H1 (cell line): ENCODE measurements at regions not wholly inside any gene's neighbourhood (a gene's known extent, or its start where the extent isn't known, plus 50 kb on each side); places are given as distances from the start of the nearest gene placed in this dataset.

Experiments
- CTCF ChIA-PET: fragments of 300-600 bp; sonication (Branson Sonifier 250); formaldehyde crosslinking; loops from one replicate; lab custom pipeline; 2021; ENCODE audit not compliant: partially characterized antibody; lab: Charles Lee
- POLR2A ChIA-PET: fragments of 300-600 bp; sonication (Branson Sonifier 250); formaldehyde crosslinking; loops from one replicate; lab custom pipeline; 2021; ENCODE audit warnings: inconsistent platforms; ENCODE audit not compliant: partially characterized antibody; lab: Charles Lee
- DNase-seq, 2 experiments: peaks; one replicate each; pipeline versions ENCODE4 v3.0.0 to v3.0.0-alpha.2; 2010 to 2022; ENCODE audit warnings: low spot score in 2 of 2, low read depth in 1 of 2, mixed read lengths in 1 of 2
- FAIRE-seq: peaks from 2 replicates; lab custom pipeline; 2011; peaks lifted over from hg19 to GRCh38; lab: Jason Lieb, UNC
- H2AFZ ChIP-seq: 2 replicates; pipeline ENCODE4 v1.8.1; 2012; ENCODE audit warnings: low read length, inconsistent platforms
- H2AK5ac ChIP-seq: 2 replicates; pipeline ENCODE4 v1.6.1; 2013; ENCODE audit warnings: low read depth, low read length
- H2BK120ac ChIP-seq: replicated peaks from 2 replicates; pipeline ENCODE3; 2013; ENCODE audit warnings: low read depth, low read length, inconsistent platforms
- H2BK12ac ChIP-seq: 2 replicates; pipeline ENCODE4 v1.6.1; 2013; ENCODE audit warnings: low read depth, low read length
- H2BK15ac ChIP-seq: 2 replicates; pipeline ENCODE4 v1.6.1; 2013; ENCODE audit warnings: low read length
- H2BK20ac ChIP-seq: 2 replicates; pipeline ENCODE4 v1.6.1; 2013; ENCODE audit warnings: low read length
- H2BK5ac ChIP-seq: 2 replicates; pipeline ENCODE4 v1.6.1; 2013; ENCODE audit warnings: low read depth, low read length
- H3K14ac ChIP-seq: 2 replicates; pipeline ENCODE4 v1.6.1; 2013; ENCODE audit warnings: inconsistent platforms; ENCODE audit not compliant: insufficient read length
- H3K18ac ChIP-seq: 2 replicates; pipeline ENCODE4 v1.6.1; 2013; ENCODE audit warnings: low read length; ENCODE audit errors: extremely low read depth
- H3K23ac ChIP-seq: 2 replicates; pipeline ENCODE4 v1.6.1; 2013; ENCODE audit warnings: inconsistent platforms; ENCODE audit not compliant: insufficient read length
- H3K23me2 ChIP-seq: 2 replicates; pipeline ENCODE4 v1.6.1; 2013; ENCODE audit warnings: low read depth, low read length
- H3K27ac ChIP-seq: 2 replicates; pipeline ENCODE4 v1.6.1; 2011; ENCODE audit warnings: low read depth, low read length, inconsistent platforms
- H3K27me3 ChIP-seq, 4 experiments: replicated peaks in 1 of 4; 1 replicate in 1 of 4; 2 replicates in 3 of 4; pipeline versions ENCODE4 v1.6.1 to v1.8.1; 2011 to 2013; ENCODE audit warnings: low read length in 3 of 4, mild to moderate bottlenecking in 3 of 4, inconsistent platforms in 2 of 4, mixed read lengths in 2 of 4, moderate library complexity in 1 of 4; ENCODE audit not compliant: control insufficient read depth in 3 of 4, insufficient read depth in 3 of 4; ENCODE audit errors: extremely low read depth in 1 of 4
- H3K36me3 ChIP-seq, 4 experiments: 2 replicates each; pipeline versions ENCODE4 v1.6.1 to v1.8.1; 2011 to 2013; ENCODE audit warnings: mild to moderate bottlenecking in 4 of 4, low read length in 3 of 4, moderate library complexity in 2 of 4, control low read depth in 1 of 4, inconsistent platforms in 1 of 4; ENCODE audit not compliant: insufficient read depth in 4 of 4, control insufficient read depth in 2 of 4
- H3K4ac ChIP-seq: replicated peaks from 2 replicates; pipeline ENCODE3; 2013; ENCODE audit warnings: low read length, low read depth, mixed read lengths, inconsistent platforms; ENCODE audit not compliant: insufficient read length
- H3K4me1 ChIP-seq, 4 experiments: replicated peaks in 1 of 4; 1 replicate in 1 of 4; 2 replicates in 3 of 4; pipeline versions ENCODE4 v1.6.1 to v1.8.1; 2011 to 2013; ENCODE audit warnings: low read length in 3 of 4, inconsistent platforms in 2 of 4, mixed read lengths in 1 of 4; ENCODE audit not compliant: insufficient read depth in 4 of 4, control insufficient read depth in 3 of 4
- H3K4me2 ChIP-seq, 2 experiments: 2 replicates each; pipeline versions ENCODE4 v1.6.1 to v1.8.1; 2011 to 2013; ENCODE audit warnings: low read depth in 2 of 2, low read length in 2 of 2, control low read depth in 1 of 2, inconsistent platforms in 1 of 2, mild to moderate bottlenecking in 1 of 2; ENCODE audit not compliant: insufficient read depth in 1 of 2
- H3K4me3 ChIP-seq, 4 experiments: fragments of 200-600, 300-600 bp in 1 of 4; sonication (generic), shearing (Covaris generic), sonication (Bioruptor Twin) in 1 of 4; 2 replicates each; pipeline versions ENCODE4 v1.5.1 to v1.8.1; 2011 to 2016; ENCODE audit warnings: low read length in 4 of 4, low read depth in 3 of 4, control low read depth in 2 of 4, inconsistent platforms in 2 of 4, mild to moderate bottlenecking in 2 of 4, mixed read lengths in 1 of 4, moderate library complexity in 1 of 4; ENCODE audit not compliant: insufficient read depth in 2 of 4; ENCODE audit errors: extremely low read depth in 1 of 4
- H3K56ac ChIP-seq: replicated peaks from 2 replicates; pipeline ENCODE3; 2013; ENCODE audit warnings: low read depth, mild to moderate bottlenecking, mixed read lengths, low read length, inconsistent platforms; ENCODE audit not compliant: insufficient read length
- H3K79me1 ChIP-seq: 2 replicates; pipeline ENCODE4 v1.6.1; 2013; ENCODE audit warnings: low read depth, low read length, control low read depth
- H3K79me2 ChIP-seq, 2 experiments: 2 replicates each; pipeline versions ENCODE4 v1.6.1 to v1.8.1; 2012 to 2013; ENCODE audit warnings: low read length in 2 of 2, mild to moderate bottlenecking in 2 of 2, inconsistent platforms in 1 of 2; ENCODE audit not compliant: insufficient read depth in 2 of 2, control insufficient read depth in 1 of 2
- H3K9ac ChIP-seq, 4 experiments: replicated peaks in 1 of 4; 1 replicate in 1 of 4; 2 replicates in 3 of 4; pipeline versions ENCODE4 v1.6.1 to v1.8.1; 2011 to 2013; ENCODE audit warnings: low read depth in 3 of 4, low read length in 3 of 4, control low read depth in 2 of 4, mild to moderate bottlenecking in 2 of 4, moderate library complexity in 2 of 4, inconsistent platforms in 1 of 4; ENCODE audit errors: extremely low read depth in 1 of 4
- H3K9me3 ChIP-seq, 2 experiments: 2 replicates each; pipeline versions ENCODE4 v1.6.1 to v1.8.1; 2012 to 2013; ENCODE audit warnings: mild to moderate bottlenecking in 2 of 2, moderate library complexity in 2 of 2, control low read depth in 1 of 2, inconsistent platforms in 1 of 2, low read depth in 1 of 2, low read length in 1 of 2, mixed read lengths in 1 of 2; ENCODE audit not compliant: insufficient read depth in 2 of 2
- H4K20me1 ChIP-seq, 2 experiments: replicated peaks in 1 of 2; 2 replicates each; pipeline versions ENCODE3 to v1.8.1; 2011 to 2013; ENCODE audit warnings: inconsistent platforms in 2 of 2, low read length in 2 of 2, mild to moderate bottlenecking in 1 of 2; ENCODE audit not compliant: insufficient read depth in 2 of 2, control insufficient read depth in 1 of 2
- H4K5ac ChIP-seq: 2 replicates; pipeline ENCODE4 v1.6.1; 2013; ENCODE audit warnings: low read length, low read depth, mixed read lengths, inconsistent platforms; ENCODE audit not compliant: insufficient read length
- H4K8ac ChIP-seq: 2 replicates; pipeline ENCODE4 v1.8.0; 2013; ENCODE audit warnings: mild to moderate bottlenecking, moderate library complexity, low read length, inconsistent platforms; ENCODE audit not compliant: insufficient read depth; ENCODE audit errors: extremely low read depth
- H4K91ac ChIP-seq: replicated peaks from 2 replicates; pipeline ENCODE3; 2013; ENCODE audit warnings: low read length, mixed read lengths, inconsistent platforms; ENCODE audit not compliant: insufficient read length
- CHD1 ChIP-seq: IDR thresholded peaks from 2 replicates; pipeline ENCODE4 v1.6.1; 2012; ENCODE audit warnings: low read depth, low read length, improper control_type of control experiment
- CTBP2 ChIP-seq: IDR thresholded peaks from 2 replicates; pipeline ENCODE4 v1.7.0; 2011; ENCODE audit warnings: borderline replicate concordance, mild to moderate bottlenecking, moderate library complexity, mixed read lengths, low read length; ENCODE audit not compliant: insufficient read depth, insufficient read length
- CTCF ChIP-seq, 3 experiments: IDR thresholded peaks; 1 replicate in 2 of 3; 2 replicates in 1 of 3; pipeline versions ENCODE4 v1.5.1 to v1.6.1; 2011; ENCODE audit warnings: low read length in 3 of 3, mild to moderate bottlenecking in 3 of 3, inconsistent platforms in 2 of 3, low read depth in 1 of 3, moderate library complexity in 1 of 3; ENCODE audit not compliant: insufficient read depth in 1 of 3; ENCODE audit errors: control extremely low read depth in 1 of 3
- GABPA ChIP-seq: IDR thresholded peaks from 2 replicates; pipeline ENCODE4 v1.6.1; 2011; ENCODE audit warnings: mild to moderate bottlenecking, low read length, moderate library complexity, borderline replicate concordance; ENCODE audit not compliant: insufficient read depth
- NRF1 ChIP-seq: IDR thresholded peaks from 2 replicates; pipeline ENCODE4 v1.6.1; 2011; ENCODE audit warnings: mild to moderate bottlenecking, low read depth, low read length, improper control_type of control experiment
- POLR2AphosphoS5 ChIP-seq: IDR thresholded peaks from 2 replicates; pipeline ENCODE4 v1.6.1; 2011; ENCODE audit warnings: low read depth, low read length
- RFX5 ChIP-seq: IDR thresholded peaks from 2 replicates; pipeline ENCODE4 v1.6.1; 2011; ENCODE audit warnings: low read depth, low read length, improper control_type of control experiment, borderline replicate concordance
- SRF ChIP-seq: IDR thresholded peaks from 2 replicates; pipeline ENCODE4 v1.6.1; 2011; ENCODE audit warnings: mild to moderate bottlenecking, low read depth, low read length, moderate library complexity
- WGBS, 2 experiments: shearing (Covaris generic) in 1 of 2; methylation state at CpG; one replicate each; pipeline versions ENCODE4 v1.1.6 to v1.1.7; 2013 to 2015; ENCODE audit warnings: low lambda C conversion rate in 2 of 2, mixed read lengths in 2 of 2, inconsistent platforms in 1 of 2, low coverage in 1 of 2, missing lambda C conversion rate in 1 of 2; ENCODE audit not compliant: insufficient replicate concordance in 2 of 2, insufficient coverage in 1 of 2, insufficient read length in 1 of 2; ENCODE audit errors: extremely low coverage in 1 of 2, missing lambda C conversion rate in 1 of 2; 5-methylcytosine and 5-hydroxymethylcytosine counted together

GRCh38 chr2:21821672-21822227, 698.0 kb downstream of the TDRD15 start:
- Histone ChIP-seq H2AK5ac (no peak overlapping the region), H3K79me2 (no peaks in the 10 kb centered on the region), H3K14ac (no peak overlapping the region), H3K23me2 (no peaks in the 10 kb centered on the region), H3K9ac (no peak overlapping the region), H4K91ac (no peak overlapping the region), H3K4me3 (no peak overlapping the region), H4K8ac (no peak overlapping the region), H2BK5ac (no peak overlapping the region), H3K18ac (no peak overlapping the region), H2BK15ac (no peak overlapping the region), H3K79me1 (no peaks in the 10 kb centered on the region), H3K27ac (no peak overlapping the region), H2BK12ac (no peak overlapping the region), H3K56ac (no peak overlapping the region), H3K4ac (no peak overlapping the region), H3K36me3 (no peaks in the 10 kb centered on the region), H2AFZ (no peak overlapping the region), H3K27me3 (no peaks in the 10 kb centered on the region), H3K4me1 (peaks cover 0 to 11% (median 6%) of the 10 kb centered on the region in 4 experiments; a peak in 3 of 7 replicates), H2BK20ac (no peak overlapping the region), H3K23ac (no peak overlapping the region), H4K5ac (no peak overlapping the region), H3K4me2 (peak overlapping the region in 1 of 2 experiments; percentile 27; a peak in 1 of 4 replicates), H3K9me3 (no peaks in the 10 kb centered on the region), H4K20me1 (no peaks in the 10 kb centered on the region), H2BK120ac (no peak overlapping the region)
- no peak for TF ChIP-seq CTBP2
- TF ChIP-seq CHD1 = no peak
- TF ChIP-seq RFX5 = no peak
- TF ChIP-seq NRF1 = no peak
- no peak for TF ChIP-seq POLR2AphosphoS5
- no peak for TF ChIP-seq SRF
- no peak for TF ChIP-seq GABPA
- no peak for TF ChIP-seq CTCF (IDR thresholded peaks at IDR 0.05; ENCODE audit: control extremely low read depth in 1 of 3, insufficient read depth in 1 of 3, low read depth in 1 of 3, low read length in 3 of 3)
- FAIRE-seq (no peak), DNase-seq (no peak)
- ChIA-PET CTCF (no interaction called here), POLR2A (no interaction called here)
- 53% methylated on average over 6 of the region's 6 CpGs; no CpG with 5 or more reads in 1 of the 2 experiments for WGBS, 2 experiments
